IPS DF 6.9 (cell line): ENCODE measurements at regions not wholly inside any gene's neighbourhood (a gene's known extent, or its start where the extent isn't known, plus 50 kb on each side); places are given as distances from the start of the nearest gene placed in this dataset.

Source experiments
- DNase-seq: peaks from one replicate; pipeline ENCODE4 v3.0.0-alpha.2; 2013; ENCODE audit warnings: low read depth, low spot score
- H3K27ac ChIP-seq: one replicate; pipeline ENCODE4 v1.5.1; 2013; ENCODE audit warnings: low read length, control low read depth
- H3K27me3 ChIP-seq: 2 replicates; pipeline ENCODE4 v1.6.1; 2013; ENCODE audit warnings: mild to moderate bottlenecking, low read length; ENCODE audit not compliant: control insufficient read depth, insufficient read depth
- H3K36me3 ChIP-seq: 2 replicates; pipeline ENCODE4 v1.6.1; 2013; ENCODE audit warnings: low read length; ENCODE audit not compliant: control insufficient read depth, insufficient read depth
- H3K4me1 ChIP-seq: 2 replicates; pipeline ENCODE4 v1.6.1; 2013; ENCODE audit warnings: low read length; ENCODE audit not compliant: control insufficient read depth, insufficient read depth
- H3K4me3 ChIP-seq: 2 replicates; pipeline ENCODE4 v1.5.1; 2013; ENCODE audit warnings: mild to moderate bottlenecking, low read length
- H3K9me3 ChIP-seq: 2 replicates; pipeline ENCODE4 v1.6.1; 2013; ENCODE audit warnings: low read length, inconsistent platforms; ENCODE audit not compliant: control insufficient read depth, insufficient read depth
- WGBS: extraction: QIAGEN DNeasy Blood & Tissue Kit; methylation state at CpG from one replicate; pipeline ENCODE4 v1.1.7; 2013; ENCODE audit warnings: mixed read lengths, missing lambda C conversion rate; ENCODE audit not compliant: insufficient read length, insufficient coverage; 5-methylcytosine and 5-hydroxymethylcytosine counted together

- WGBS, result no CpG with 5 or more reads among the region's 6 CpGs
- no peaks in the 10 kb centered on the region for H3K27me3 ChIP-seq
- no peak overlapping the region for H3K27ac ChIP-seq
- no peak for DNase-seq
- H3K9me3 ChIP-seq, result no peaks in the 10 kb centered on the region
- no peaks in the 10 kb centered on the region for H3K4me1 ChIP-seq
- H3K36me3 ChIP-seq, result no peaks in the 10 kb centered on the region
- no peak overlapping the region for H3K4me3 ChIP-seq
Measured at GRCh38 chr2:120606931-120607330, 128.7 kb upstream of the GLI2 start.

GRCh38 chr2:120607506-120607905, 128.2 kb upstream of the GLI2 start:
- Histone ChIP-seq H3K36me3 (no peaks in the 10 kb centered on the region), H3K9me3 (no peaks in the 10 kb centered on the region), H3K27ac (no peak overlapping the region), H3K4me1 (no peaks in the 10 kb centered on the region), H3K4me3 (no peak overlapping the region), H3K27me3 (no peaks in the 10 kb centered on the region)
- no CpG with 5 or more reads among the region's 8 CpGs for WGBS
- no peak for DNase-seq

GRCh38 chr2:120607996-120608395, 127.7 kb upstream of the GLI2 start:
- Histone ChIP-seq H3K4me1 (no peaks in the 10 kb centered on the region), H3K9me3 (no peaks in the 10 kb centered on the region), H3K4me3 (no peak overlapping the region), H3K36me3 (no peaks in the 10 kb centered on the region), H3K27me3 (no peaks in the 10 kb centered on the region), H3K27ac (no peak overlapping the region)
- no CpG with 5 or more reads among the region's 4 CpGs for WGBS
- DNase-seq, result no peak

- H3K27me3 ChIP-seq, result no peaks in the 10 kb centered on the region
- no peak overlapping the region for H3K4me3 ChIP-seq
- no peak for DNase-seq
- H3K36me3 ChIP-seq, result no peaks in the 10 kb centered on the region
- H3K27ac ChIP-seq, result no peak overlapping the region
- H3K4me1 ChIP-seq, result no peaks in the 10 kb centered on the region
- no CpG with 5 or more reads among the region's 13 CpGs for WGBS
- H3K9me3 ChIP-seq, result no peaks in the 10 kb centered on the region
Measured at GRCh38 chr2:120609826-120610395, 125.8 kb upstream of the GLI2 start.

- no peaks in the 10 kb centered on the region for H3K36me3 ChIP-seq
- no peaks in the 10 kb centered on the region for H3K4me1 ChIP-seq
- no peak overlapping the region for H3K4me3 ChIP-seq
- no peak overlapping the region for H3K27ac ChIP-seq
- WGBS, result no CpG with 5 or more reads among the region's 6 CpGs
- H3K27me3 ChIP-seq, result no peaks in the 10 kb centered on the region
- H3K9me3 ChIP-seq, result no peaks in the 10 kb centered on the region
- DNase-seq, result no peak
Measured at GRCh38 chr2:120611016-120611415, 124.7 kb upstream of the GLI2 start.

GRCh38 chr2:120611961-120612360, 123.7 kb upstream of the GLI2 start:
- H3K27ac ChIP-seq, result no peak overlapping the region
- H3K27me3 ChIP-seq, result no peaks in the 10 kb centered on the region
- no peak overlapping the region for H3K4me3 ChIP-seq
- DNase-seq, result no peak
- WGBS, result no CpG with 5 or more reads among the region's 13 CpGs
- no peaks in the 10 kb centered on the region for H3K36me3 ChIP-seq
- no peaks in the 10 kb centered on the region for H3K4me1 ChIP-seq
- no peaks in the 10 kb centered on the region for H3K9me3 ChIP-seq

- no CpG with 5 or more reads among the region's 7 CpGs for WGBS
Measured at GRCh38 chr2:120612471-120612870, 123.2 kb upstream of the GLI2 start.

GRCh38 chr2:120612931-120613330, 122.7 kb upstream of the GLI2 start:
- no peaks in the 10 kb centered on the region for H3K9me3 ChIP-seq
- no peaks in the 10 kb centered on the region for H3K27me3 ChIP-seq
- H3K36me3 ChIP-seq, result no peaks in the 10 kb centered on the region
- H3K4me1 ChIP-seq, result no peaks in the 10 kb centered on the region
- no peak overlapping the region for H3K27ac ChIP-seq
- DNase-seq, result no peak
- no peak overlapping the region for H3K4me3 ChIP-seq
- WGBS, result no CpG with 5 or more reads among the region's 7 CpGs

More at GRCh38 chr2:120612471-120612870, 123.2 kb upstream of the GLI2 start:
- Histone ChIP-seq H3K36me3 (no peaks in the 10 kb centered on the region), H3K4me3 (no peak overlapping the region), H3K9me3 (no peaks in the 10 kb centered on the region), H3K4me1 (no peaks in the 10 kb centered on the region), H3K27me3 (no peaks in the 10 kb centered on the region), H3K27ac (no peak overlapping the region)
- no peak for DNase-seq

- no peaks in the 10 kb centered on the region for H3K36me3 ChIP-seq
- DNase-seq, result no peak
- H3K4me1 ChIP-seq, result no peaks in the 10 kb centered on the region
- no peak overlapping the region for H3K4me3 ChIP-seq
- H3K27ac ChIP-seq, result no peak overlapping the region
- WGBS, result no CpG with 5 or more reads among the region's 29 CpGs
- no peaks in the 10 kb centered on the region for H3K9me3 ChIP-seq
- H3K27me3 ChIP-seq, result no peaks in the 10 kb centered on the region
Measured at GRCh38 chr2:120613742-120614571, 121.7 kb upstream of the GLI2 start.

GRCh38 chr2:120614901-120615300, 120.8 kb upstream of the GLI2 start:
- Histone ChIP-seq H3K9me3 (no peaks in the 10 kb centered on the region), H3K27ac (no peak overlapping the region), H3K4me3 (no peak overlapping the region), H3K4me1 (no peaks in the 10 kb centered on the region), H3K36me3 (no peaks in the 10 kb centered on the region), H3K27me3 (no peaks in the 10 kb centered on the region)
- no peak for DNase-seq
- WGBS, result no CpG with 5 or more reads among the region's 13 CpGs

- whole genome bisulfite sequencing, result no CpG with 5 or more reads among the region's 3 CpGs
- Histone ChIP-seq H3K27ac (no peak overlapping the region), H3K36me3 (no peaks in the 10 kb centered on the region), H3K9me3 (no peaks in the 10 kb centered on the region), H3K27me3 (no peaks in the 10 kb centered on the region), H3K4me3 (no peak overlapping the region), H3K4me1 (no peaks in the 10 kb centered on the region)
- DNase-seq, result no peak
Measured at GRCh38 chr2:120616261-120616660, 119.4 kb upstream of the GLI2 start.
